ENCODE measurements at regions not wholly inside any gene's neighbourhood (a gene's known extent, or its start where the extent isn't known, plus 50 kb on each side); places are given as distances from the start of the nearest gene placed in this dataset.

DNA sequence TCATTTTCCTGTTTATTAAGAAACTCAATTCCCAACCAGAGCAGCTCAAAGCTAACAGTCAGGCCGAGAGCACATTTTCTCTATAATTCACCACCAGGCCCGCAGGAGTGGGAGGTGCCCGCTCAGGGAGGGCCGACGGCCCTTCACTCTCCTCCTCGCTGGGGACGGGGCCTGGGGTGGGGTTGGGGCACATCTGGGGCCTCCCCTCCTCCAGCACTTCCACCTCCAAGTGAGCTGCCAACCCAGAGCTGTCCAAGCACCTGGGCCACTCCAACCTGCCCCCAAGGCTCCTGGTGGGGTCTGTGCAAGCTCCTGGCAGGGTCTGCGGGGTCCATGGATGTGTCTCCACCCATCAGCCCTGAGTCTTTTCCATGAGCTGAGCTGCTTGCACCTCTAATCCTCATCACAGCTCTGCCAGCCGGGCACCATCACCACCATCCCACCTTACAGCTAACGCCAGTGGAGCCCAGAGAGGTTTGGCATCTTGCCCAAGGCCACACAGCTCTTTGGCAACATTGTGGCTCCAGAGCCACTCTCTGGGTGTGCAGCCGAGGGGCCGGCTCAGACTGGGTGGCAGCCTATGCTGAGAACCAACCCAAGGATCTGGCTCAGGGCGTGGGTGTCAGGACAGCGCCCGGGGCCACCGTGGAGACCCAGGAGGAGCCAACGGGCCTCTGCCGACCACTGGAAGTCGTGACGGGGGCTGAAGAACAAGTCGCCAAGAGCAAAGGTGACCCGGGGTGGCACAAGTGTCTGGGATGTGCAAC is 193.5 kb downstream of the BRD1 start:
- peaks cover 0 to 3% (median under 1%) of the 10 kb centered on the region in 4 donors for H3K4me1 Mint-ChIP-seq
- peaks cover 4% of the 10 kb centered on the region for H3K36me3 ChIP-seq (ENCODE audit: control insufficient read depth, insufficient read depth, low read length)
- H3K27ac Mint-ChIP-seq = no peak overlapping the region
- no peak overlapping the region for H3K4me3 ChIP-seq (ENCODE audit: low read depth, low read length)
- no peak overlapping the region for H3K27ac ChIP-seq (ENCODE audit: insufficient read depth, low read length, poor library complexity, severe bottlenecking)
- H3K36me3 Mint-ChIP-seq = peaks cover 4% of the 10 kb centered on the region
- H3K4me3 Mint-ChIP-seq = no peak overlapping the region
- no peaks in the 10 kb centered on the region for H3K27me3 Mint-ChIP-seq
- no peaks in the 10 kb centered on the region for H3K4me1 ChIP-seq (ENCODE audit: control insufficient read depth, insufficient read depth, low read length, poor library complexity, severe bottlenecking)
- no peak for ATAC-seq (ENCODE audit: low read depth in 2 of 2)
- H3K9me3 Mint-ChIP-seq = no peaks in the 10 kb centered on the region
- H3K27me3 ChIP-seq (ENCODE audit: control insufficient read depth, insufficient read depth, low read length) = no peaks in the 10 kb centered on the region
- no peak for DNase-seq
- H3K9me3 ChIP-seq (ENCODE audit: control insufficient read depth in 2 of 2, low read length in 2 of 2) = no peaks in the 10 kb centered on the region

DNA sequence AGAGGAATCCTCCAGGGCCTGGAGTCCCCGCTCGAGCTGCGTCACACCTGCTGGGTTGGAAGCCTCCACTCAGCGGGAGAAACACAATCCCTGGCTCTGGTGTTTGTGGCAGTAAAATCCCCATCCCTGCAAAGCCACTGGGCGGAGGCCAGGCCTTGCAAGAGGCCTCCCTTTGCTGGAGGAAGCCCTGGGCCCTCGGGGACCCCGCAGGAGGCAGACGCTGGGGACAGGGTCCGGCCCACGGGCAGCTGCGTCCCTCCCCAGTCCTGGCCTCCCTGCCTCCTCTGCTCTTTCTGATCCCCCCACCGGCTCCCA is 194.7 kb downstream of the BRD1 start:
- peaks cover 2% of the 10 kb centered on the region for H3K36me3 ChIP-seq (ENCODE audit: control insufficient read depth, insufficient read depth, low read length)
- DNase-seq = no peak
- no peaks in the 10 kb centered on the region for H3K27me3 Mint-ChIP-seq
- H3K4me1 ChIP-seq (ENCODE audit: control insufficient read depth, insufficient read depth, low read length, poor library complexity, severe bottlenecking) = no peaks in the 10 kb centered on the region
- no peak for ATAC-seq (ENCODE audit: low read depth in 2 of 2)
- H3K27ac ChIP-seq (ENCODE audit: insufficient read depth, low read length, poor library complexity, severe bottlenecking) = no peak overlapping the region
- H3K4me3 Mint-ChIP-seq = no peak overlapping the region
- no peaks in the 10 kb centered on the region for H3K36me3 Mint-ChIP-seq
- no peaks in the 10 kb centered on the region for H3K27me3 ChIP-seq (ENCODE audit: control insufficient read depth, insufficient read depth, low read length)
- H3K4me3 ChIP-seq (ENCODE audit: low read depth, low read length) = no peak overlapping the region
- H3K4me1 Mint-ChIP-seq = peaks cover 0 to 4% (median under 1%) of the 10 kb centered on the region in 4 donors
- H3K9me3 Mint-ChIP-seq = no peaks in the 10 kb centered on the region
- no peaks in the 10 kb centered on the region for H3K9me3 ChIP-seq (ENCODE audit: control insufficient read depth in 2 of 2, low read length in 2 of 2)
- no peak overlapping the region for H3K27ac Mint-ChIP-seq

DNA sequence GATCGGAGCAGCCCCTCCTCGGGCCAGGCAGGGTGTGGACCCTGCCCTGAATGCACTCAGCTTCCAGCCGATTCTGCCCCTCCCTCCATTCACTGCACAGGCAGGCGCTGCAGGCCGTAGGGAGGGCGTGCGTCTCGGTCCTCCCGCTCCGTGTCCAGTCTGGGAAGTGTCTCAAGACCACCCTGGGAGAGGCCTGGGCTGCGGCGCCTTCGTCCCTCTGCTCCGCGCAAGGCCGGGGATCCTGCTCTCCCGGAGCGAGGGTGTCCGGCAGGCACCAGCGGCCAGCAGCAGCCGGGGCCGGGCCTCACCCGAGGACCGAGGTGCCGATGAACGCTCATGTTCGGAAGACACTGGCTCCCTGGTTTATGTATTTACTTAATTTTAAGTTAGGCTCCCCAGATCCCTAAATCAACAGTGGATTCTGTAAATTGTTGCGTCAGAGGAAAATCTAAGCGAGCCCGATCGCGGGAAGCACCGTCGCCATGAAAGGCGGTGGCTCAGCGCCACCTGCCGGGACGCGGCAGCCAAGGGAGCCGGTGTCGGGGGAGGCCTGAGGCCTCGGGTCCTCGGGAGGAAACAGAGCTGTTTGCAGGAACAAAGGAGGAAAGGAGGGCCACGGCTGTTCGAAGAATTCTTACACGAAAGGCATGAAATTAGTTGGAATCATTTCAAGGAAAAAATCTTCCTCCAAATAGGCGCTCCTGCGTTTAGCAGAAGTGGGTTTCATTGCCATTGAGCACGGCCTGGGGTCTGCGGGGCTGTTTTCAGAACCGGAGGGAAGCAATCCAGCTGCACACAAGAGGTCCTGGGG is 195.3 kb downstream of the BRD1 start:
- Histone ChIP-seq H3K27ac (ENCODE audit: insufficient read depth, low read length, poor library complexity, severe bottlenecking) (no peak overlapping the region), H3K9me3 (ENCODE audit: control insufficient read depth in 2 of 2, low read length in 2 of 2) (no peaks in the 10 kb centered on the region), H3K36me3 (ENCODE audit: control insufficient read depth, insufficient read depth, low read length) (no peaks in the 10 kb centered on the region), H3K4me1 (ENCODE audit: control insufficient read depth, insufficient read depth, low read length, poor library complexity, severe bottlenecking) (no peaks in the 10 kb centered on the region), H3K27me3 (ENCODE audit: control insufficient read depth, insufficient read depth, low read length) (no peaks in the 10 kb centered on the region), H3K4me3 (ENCODE audit: low read depth, low read length) (no peak overlapping the region)
- Mint-ChIP-seq H3K4me3 (no peak overlapping the region), H3K27me3 (no peaks in the 10 kb centered on the region), H3K36me3 (no peaks in the 10 kb centered on the region), H3K9me3 (no peaks in the 10 kb centered on the region), H3K4me1 (peaks cover 0 to 4% (median under 1%) of the 10 kb centered on the region in 4 donors), H3K27ac (no peak overlapping the region)
- no peak for DNase-seq
- ATAC-seq (ENCODE audit: low read depth in 2 of 2) = no peak

DNA sequence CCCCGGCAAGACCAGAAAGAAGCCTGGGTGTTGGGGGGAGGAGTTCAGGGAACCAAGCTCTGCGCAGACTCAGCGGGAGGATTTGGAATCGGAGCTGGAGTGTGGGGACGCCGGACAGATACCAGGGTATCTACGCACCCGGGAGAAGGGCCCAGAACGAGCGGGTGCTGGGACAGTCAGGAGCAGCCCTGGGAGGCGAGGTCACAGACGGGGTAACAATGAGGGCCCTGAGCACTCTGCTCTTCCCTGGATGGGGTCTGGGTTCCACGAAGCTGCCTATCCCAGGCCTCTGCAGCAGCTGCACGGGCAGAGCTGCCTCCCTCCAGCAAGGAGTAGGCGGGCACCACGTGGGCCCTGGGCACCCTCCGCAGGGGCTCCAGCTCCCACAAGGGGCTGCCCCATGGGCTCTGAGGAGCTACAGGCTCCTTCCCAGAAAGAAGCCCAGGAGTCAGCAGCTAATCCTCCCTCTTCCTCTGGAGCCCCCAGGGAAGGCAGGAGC is 197.2 kb downstream of the BRD1 start:
- H3K9me3 Mint-ChIP-seq = no peaks in the 10 kb centered on the region

DNA sequence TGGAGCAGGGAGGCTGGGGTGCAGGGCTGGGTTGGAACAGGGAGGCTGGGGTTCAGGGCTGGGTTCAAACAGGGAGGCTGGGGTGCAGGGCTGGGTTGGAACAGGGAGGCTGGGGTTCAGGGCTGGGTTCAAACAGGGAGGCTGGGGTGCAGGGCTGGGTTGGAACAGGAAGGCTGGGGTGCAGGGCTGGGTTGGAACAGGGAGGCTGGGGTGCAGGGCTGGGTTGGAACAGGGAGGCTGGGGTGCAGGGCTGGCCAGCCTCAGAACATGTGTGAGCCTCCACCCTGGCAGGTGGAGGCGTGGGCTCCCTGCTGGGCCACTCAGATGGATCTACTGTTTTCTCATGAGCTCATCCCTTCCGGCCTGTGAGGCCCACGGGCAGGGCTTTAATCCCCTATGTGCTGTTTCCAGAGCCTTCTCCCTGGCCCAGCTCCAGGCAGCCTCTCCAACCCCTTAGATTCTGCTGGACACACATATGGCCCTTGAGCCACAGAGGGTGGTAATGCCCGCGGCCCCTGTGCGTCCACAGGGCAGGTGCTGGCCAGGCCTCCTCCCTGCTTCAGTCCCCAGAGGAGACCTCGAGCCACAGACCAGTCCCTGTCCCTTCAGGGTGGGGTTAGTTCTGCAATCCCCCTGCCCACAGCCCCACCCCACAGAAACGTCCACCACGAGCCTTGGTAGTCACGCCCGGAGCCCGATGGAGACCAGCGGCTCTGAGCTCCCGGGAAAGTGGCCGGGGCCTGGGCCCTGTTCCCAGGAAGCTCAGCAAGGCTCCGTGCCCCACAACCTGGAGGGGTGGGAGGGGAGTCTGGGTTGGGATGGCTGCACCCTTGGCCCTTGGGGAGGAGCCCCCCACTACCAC is 197.9 kb downstream of the BRD1 start:
- peaks cover 0 to 6% (median 2%) of the 10 kb centered on the region in 4 donors for H3K4me1 Mint-ChIP-seq
- ATAC-seq (ENCODE audit: low read depth in 2 of 2) (no peak), DNase-seq (no peak)
- no peaks in the 10 kb centered on the region for H3K27me3 ChIP-seq (ENCODE audit: control insufficient read depth, insufficient read depth, low read length)
- no peaks in the 10 kb centered on the region for H3K9me3 ChIP-seq (ENCODE audit: control insufficient read depth in 2 of 2, low read length in 2 of 2)
- no peak overlapping the region for H3K4me3 Mint-ChIP-seq
- H3K36me3 ChIP-seq (ENCODE audit: control insufficient read depth, insufficient read depth, low read length) = no peaks in the 10 kb centered on the region
- H3K4me3 ChIP-seq (ENCODE audit: low read depth, low read length) = no peak overlapping the region
- no peaks in the 10 kb centered on the region for H3K27me3 Mint-ChIP-seq
- no peaks in the 10 kb centered on the region for H3K4me1 ChIP-seq (ENCODE audit: control insufficient read depth, insufficient read depth, low read length, poor library complexity, severe bottlenecking)
- H3K9me3 Mint-ChIP-seq = no peaks in the 10 kb centered on the region
- H3K27ac ChIP-seq (ENCODE audit: insufficient read depth, low read length, poor library complexity, severe bottlenecking) = no peak overlapping the region
- H3K27ac Mint-ChIP-seq = no peak overlapping the region
- H3K36me3 Mint-ChIP-seq = peaks cover 3% of the 10 kb centered on the region

More for the DNA sequence above, 197.2 kb downstream of the BRD1 start:
- ATAC-seq (ENCODE audit: low read depth in 2 of 2) (no peak), DNase-seq (no peak)
- Histone ChIP-seq H3K27me3 (ENCODE audit: control insufficient read depth, insufficient read depth, low read length) (no peaks in the 10 kb centered on the region), H3K9me3 (ENCODE audit: control insufficient read depth in 2 of 2, low read length in 2 of 2) (no peaks in the 10 kb centered on the region), H3K27ac (ENCODE audit: insufficient read depth, low read length, poor library complexity, severe bottlenecking) (no peak overlapping the region), H3K4me1 (ENCODE audit: control insufficient read depth, insufficient read depth, low read length, poor library complexity, severe bottlenecking) (no peaks in the 10 kb centered on the region), H3K36me3 (ENCODE audit: control insufficient read depth, insufficient read depth, low read length) (no peaks in the 10 kb centered on the region), H3K4me3 (ENCODE audit: low read depth, low read length) (no peak overlapping the region)
- Mint-ChIP-seq H3K4me3 (no peak overlapping the region), H3K27me3 (no peaks in the 10 kb centered on the region), H3K4me1 (peaks cover 0 to 4% (median 1%) of the 10 kb centered on the region in 4 donors), H3K27ac (no peak overlapping the region), H3K36me3 (peaks cover under 1% of the 10 kb centered on the region)

DNA sequence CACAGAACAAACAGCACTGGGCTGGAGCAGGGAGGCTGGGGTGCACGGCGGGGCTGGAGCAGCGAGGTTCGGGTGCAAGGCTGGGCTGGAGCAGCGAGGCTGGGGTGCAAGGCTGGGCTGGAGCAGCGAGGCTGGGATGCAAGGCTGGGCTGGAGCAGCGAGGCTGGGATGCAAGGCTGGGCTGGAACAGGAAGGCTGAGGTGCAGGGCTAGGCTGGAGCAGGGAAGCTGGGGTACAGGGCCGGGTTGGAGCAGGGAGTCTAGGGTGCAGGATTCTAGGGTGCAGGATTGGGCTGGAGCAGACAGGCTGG is 198.5 kb downstream of the BRD1 start:
- Mint-ChIP-seq H3K4me1 (peaks cover 0 to 6% (median 2%) of the 10 kb centered on the region in 4 donors), H3K27me3 (no peaks in the 10 kb centered on the region), H3K36me3 (peaks cover 3% of the 10 kb centered on the region), H3K27ac (no peak overlapping the region), H3K9me3 (no peaks in the 10 kb centered on the region), H3K4me3 (no peak overlapping the region)
- ATAC-seq (ENCODE audit: low read depth in 2 of 2) = no peak
- H3K27ac ChIP-seq (ENCODE audit: insufficient read depth, low read length, poor library complexity, severe bottlenecking) = no peak overlapping the region
- H3K36me3 ChIP-seq (ENCODE audit: control insufficient read depth, insufficient read depth, low read length) = no peaks in the 10 kb centered on the region
- no peak for DNase-seq
- H3K9me3 ChIP-seq (ENCODE audit: control insufficient read depth in 2 of 2, low read length in 2 of 2) = no peaks in the 10 kb centered on the region
- no peaks in the 10 kb centered on the region for H3K4me1 ChIP-seq (ENCODE audit: control insufficient read depth, insufficient read depth, low read length, poor library complexity, severe bottlenecking)
- no peaks in the 10 kb centered on the region for H3K27me3 ChIP-seq (ENCODE audit: control insufficient read depth, insufficient read depth, low read length)
- H3K4me3 ChIP-seq (ENCODE audit: low read depth, low read length) = no peak overlapping the region

DNA sequence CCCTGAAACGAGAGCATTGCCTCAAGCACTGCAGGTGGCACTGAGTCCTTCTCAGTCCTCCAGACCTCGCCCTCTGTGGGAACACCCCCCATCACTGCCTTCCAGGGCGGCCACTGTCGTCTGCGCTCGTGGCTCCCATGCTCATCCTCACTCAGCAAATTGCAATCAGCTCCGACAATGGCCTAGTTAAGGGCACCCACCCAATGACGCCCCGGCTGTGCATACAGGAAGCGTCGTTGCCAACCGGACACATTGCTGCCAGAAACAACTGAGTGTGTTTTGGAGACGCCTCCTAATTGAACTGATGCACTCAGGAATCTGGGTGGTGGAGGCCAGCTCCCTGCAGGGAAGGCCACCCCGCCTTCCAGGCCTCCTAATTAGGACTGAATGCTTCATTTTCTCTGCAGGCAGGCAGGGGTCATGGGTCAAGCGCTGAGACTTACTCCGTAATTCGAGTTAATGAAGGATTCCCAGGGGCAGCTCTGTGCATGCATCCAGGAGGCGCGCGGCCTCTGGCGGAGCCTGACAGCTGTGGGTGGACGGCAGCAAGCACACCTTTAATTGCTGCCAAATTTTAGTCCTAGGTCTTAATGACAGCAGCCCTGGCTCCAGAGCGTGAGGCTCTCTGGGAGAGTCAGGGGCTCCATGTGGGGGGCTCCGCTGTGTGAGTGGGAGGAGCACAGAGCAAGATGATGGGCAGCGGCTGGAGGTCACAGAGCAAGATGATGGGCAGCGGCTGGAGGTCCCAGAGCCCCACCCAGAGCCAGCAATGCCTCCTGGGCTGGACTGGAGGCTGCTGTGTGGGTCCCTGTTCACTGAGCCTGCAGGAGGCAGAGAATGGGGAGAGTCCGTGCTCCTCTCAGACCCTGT is 199.0 kb downstream of the BRD1 start:
- H3K4me3 ChIP-seq (ENCODE audit: low read depth, low read length) = no peak overlapping the region
- Mint-ChIP-seq H3K9me3 (no peaks in the 10 kb centered on the region), H3K27me3 (no peaks in the 10 kb centered on the region), H3K4me3 (no peak overlapping the region), H3K4me1 (peaks cover 0 to 6% (median 2%) of the 10 kb centered on the region in 4 donors), H3K36me3 (peaks cover 3% of the 10 kb centered on the region), H3K27ac (no peak overlapping the region)
- no peaks in the 10 kb centered on the region for H3K27me3 ChIP-seq (ENCODE audit: control insufficient read depth, insufficient read depth, low read length)
- ATAC-seq (ENCODE audit: low read depth in 2 of 2) (no peak), DNase-seq (no peak)
- no peaks in the 10 kb centered on the region for H3K9me3 ChIP-seq (ENCODE audit: control insufficient read depth in 2 of 2, low read length in 2 of 2)
- H3K4me1 ChIP-seq (ENCODE audit: control insufficient read depth, insufficient read depth, low read length, poor library complexity, severe bottlenecking) = no peaks in the 10 kb centered on the region
- no peaks in the 10 kb centered on the region for H3K36me3 ChIP-seq (ENCODE audit: control insufficient read depth, insufficient read depth, low read length)
- H3K27ac ChIP-seq (ENCODE audit: insufficient read depth, low read length, poor library complexity, severe bottlenecking) = no peak overlapping the region
